DMS114 treated with DMSO at 0.1 percent for 48 hours (cell line): ENCODE measurements at regions not wholly inside any gene's neighbourhood (a gene's known extent, or its start where the extent isn't known, plus 50 kb on each side); places are given as distances from the start of the nearest gene placed in this dataset.
"Not testable (repeated sequence)": the region's sequence is repeated elsewhere in the genome, so short reads cannot be mapped to it uniquely, and the experiment has no call there.

Source experiments
- DNase-seq: peaks from one replicate; lab custom pipeline; 2025; ENCODE audit not compliant: unreplicated experiment; lab: John Stamatoyannopoulos, UW

GRCh38 chr22:48639896-48640748 is 1187.6 kb downstream of the BRD1 start:
- no peak for DNase-seq

GRCh38 chr22:48639021-48639795 is 1188.5 kb downstream of the BRD1 start:
- DNase-seq = no peak

GRCh38 chr22:48637231-48637630 is 1190.4 kb downstream of the BRD1 start:
- no peak for DNase-seq

GRCh38 chr22:48636746-48637145 is 1190.9 kb downstream of the BRD1 start:
- DNase-seq = no peak

GRCh38 chr22:48635816-48636215 is 1191.9 kb downstream of the BRD1 start:
- DNase-seq = no peak

GRCh38 chr22:48635031-48635430 is 1192.6 kb downstream of the BRD1 start:
- no peak for DNase-seq

- no peak for DNase-seq
Observed at GRCh38 chr22:48633996-48634836, 1193.5 kb downstream of the BRD1 start.

- no peak for DNase-seq
Observed at GRCh38 chr22:48632646-48633246, 1194.9 kb downstream of the BRD1 start.

- DNase-seq = no peak
Observed at GRCh38 chr22:48631288-48631863, 1196.3 kb downstream of the BRD1 start.

- no peak for DNase-seq
Observed at GRCh38 chr22:48630848-48631247, 1196.8 kb downstream of the BRD1 start.

GRCh38 chr22:48630433-48630754 is 1197.3 kb downstream of the BRD1 start:
- DNase-seq = no peak

GRCh38 chr22:48629631-48630432 is 1197.8 kb downstream of the BRD1 start:
- no peak for DNase-seq

GRCh38 chr22:48628891-48629543 is 1198.7 kb downstream of the BRD1 start:
- DNase-seq = no peak

- no peak for DNase-seq
Observed at GRCh38 chr22:48627966-48628365, 1199.7 kb downstream of the BRD1 start.

GRCh38 chr22:48627203-48627602 is 1200.5 kb downstream of the BRD1 start:
- no peak for DNase-seq

- DNase-seq = no peak
Observed at GRCh38 chr22:48624401-48624800, 1203.3 kb downstream of the BRD1 start.

GRCh38 chr22:48622891-48623545 is 1204.7 kb downstream of the BRD1 start:
- DNase-seq = no peak

GRCh38 chr22:48621085-48621484 is 1206.6 kb downstream of the BRD1 start:
- DNase-seq = no peak

- DNase-seq = not testable (repeated sequence)
Observed at GRCh38 chr22:48620460-48620859, 1207.2 kb downstream of the BRD1 start.
